Suprapubic skin (tissue), 4 donors: ENCODE measurements at regions not wholly inside any gene's neighbourhood (a gene's known extent, or its start where the extent isn't known, plus 50 kb on each side); places are given as distances from the start of the nearest gene placed in this dataset.

Experiments
- DNase-seq, 2 donors: peaks; one replicate each; pipeline ENCODE4 v3.0.0-alpha.2; 2019; ENCODE audit warnings: low spot score in 2 of 2
- H3K27ac ChIP-seq: fragments of 200-600 bp; sonication (generic); one replicate; pipeline ENCODE4 v1.5.1; 2019
- H3K27me3 ChIP-seq: fragments of 200-600 bp; sonication (generic); one replicate; pipeline ENCODE4 v1.5.1; 2019
- H3K36me3 ChIP-seq: fragments of 200-600 bp; sonication (generic); one replicate; pipeline ENCODE4 v1.5.1; 2019
- H3K4me1 ChIP-seq: fragments of 200-600 bp; sonication (generic); one replicate; pipeline ENCODE4 v1.5.1; 2019
- H3K4me3 ChIP-seq: fragments of 200-600 bp; sonication (generic); one replicate; pipeline ENCODE4 v1.5.1; 2019; ENCODE audit warnings: mild to moderate bottlenecking
- H3K9me3 ChIP-seq: fragments of 200-600 bp; sonication (generic); one replicate; pipeline ENCODE4 v1.5.1; 2019
- CTCF ChIP-seq, 2 donors: fragments of 200-600 bp in 1 of 2; fragments of 450-650 bp in 1 of 2; sonication (generic) in 1 of 2; IDR thresholded peaks; one replicate each; pipeline ENCODE4 v1.5.1; 2016 to 2019; ENCODE audit warnings: antibody characterized with exemption in 2 of 2, mild to moderate bottlenecking in 1 of 2, moderate library complexity in 1 of 2
- EP300 ChIP-seq: sonication (generic); formaldehyde crosslinking; IDR thresholded peaks from one replicate; pipeline ENCODE4 v1.6.1; 2017; ENCODE audit warnings: antibody characterized with exemption
- POLR2A ChIP-seq, 2 donors: fragments of 450-650 bp; IDR thresholded peaks; one replicate each; pipeline ENCODE4 v1.6.1; 2017; ENCODE audit warnings: antibody characterized with exemption in 2 of 2, mild to moderate bottlenecking in 2 of 2, moderate library complexity in 2 of 2
- POLR2AphosphoS5 ChIP-seq, 3 donors: sonication (generic); formaldehyde crosslinking; IDR thresholded peaks; one replicate each; pipeline ENCODE4 v1.6.1; 2017; ENCODE audit warnings: antibody characterized with exemption in 3 of 3
- WGBS: methylation state at CpG from one replicate; pipeline ENCODE4 v1.1.5; 2018; 5-methylcytosine and 5-hydroxymethylcytosine counted together

DNA sequence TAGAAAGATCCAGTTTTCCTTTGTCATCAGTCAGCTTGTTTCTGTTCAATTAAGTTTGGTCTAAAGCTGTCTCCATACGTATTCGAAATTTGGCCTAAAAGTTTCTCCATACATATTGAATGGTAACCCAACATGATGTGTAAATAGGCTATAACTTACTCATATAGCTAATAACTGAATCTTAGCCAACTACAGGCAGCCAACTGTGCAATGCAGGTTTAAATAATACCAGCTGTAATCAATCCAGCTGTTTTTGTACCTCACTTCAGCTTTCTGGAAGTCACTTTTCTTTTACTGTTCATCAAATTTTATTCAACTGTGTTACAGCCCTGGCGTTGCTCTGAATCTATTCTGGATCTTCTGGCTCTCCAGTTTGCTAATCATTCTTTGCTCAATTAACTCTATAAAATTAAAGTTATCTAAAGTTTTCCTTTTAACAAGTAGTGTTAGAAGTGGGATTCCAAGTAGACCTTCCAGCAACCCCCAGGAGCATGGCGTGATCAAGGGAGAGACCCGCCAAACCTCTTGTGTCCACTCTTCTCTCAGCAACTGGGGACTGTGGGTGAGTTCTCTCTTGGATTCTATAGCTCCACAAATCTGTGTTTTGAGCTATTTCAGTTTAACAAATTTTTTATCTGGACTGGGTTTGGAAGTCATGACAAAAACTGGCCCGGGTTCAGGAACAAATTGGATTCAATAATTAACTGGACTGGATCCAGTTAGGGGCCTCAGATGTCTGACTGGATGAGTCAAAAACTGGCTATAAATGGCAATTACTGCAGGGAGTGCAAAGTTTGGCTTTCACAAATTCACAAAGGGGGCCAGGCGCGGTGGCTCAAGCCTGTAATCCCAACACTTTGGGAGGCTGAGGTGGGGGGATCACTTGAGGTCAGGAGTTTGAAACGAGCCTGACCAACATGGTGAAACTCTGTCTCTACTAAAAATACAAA is 329.7 kb upstream of the ST6GAL2 start:
- TF ChIP-seq POLR2A (IDR thresholded peaks at IDR 0.05), result no peak
- no peak for TF ChIP-seq EP300
- TF ChIP-seq POLR2AphosphoS5 (IDR thresholded peaks at IDR 0.05), result no peak
- TF ChIP-seq CTCF (IDR thresholded peaks at IDR 0.05), result no peak
- no peak overlapping the region for H3K27ac ChIP-seq
- WGBS, result 71% methylated on average over 9 of the region's 9 CpGs
- no peak overlapping the region for H3K4me3 ChIP-seq
- no peaks in the 10 kb centered on the region for H3K9me3 ChIP-seq
- DNase-seq, result no peak
- no peaks in the 10 kb centered on the region for H3K4me1 ChIP-seq
- no peaks in the 10 kb centered on the region for H3K27me3 ChIP-seq
- H3K36me3 ChIP-seq, result no peaks in the 10 kb centered on the region

- TF ChIP-seq CTCF (IDR thresholded peaks at IDR 0.05) (no peak), EP300 (no peak), POLR2A (IDR thresholded peaks at IDR 0.05) (no peak), POLR2AphosphoS5 (IDR thresholded peaks at IDR 0.05) (no peak)
- Histone ChIP-seq H3K4me1 (no peaks in the 10 kb centered on the region), H3K27me3 (no peaks in the 10 kb centered on the region), H3K4me3 (no peak overlapping the region), H3K36me3 (no peaks in the 10 kb centered on the region), H3K9me3 (no peaks in the 10 kb centered on the region), H3K27ac (no peak overlapping the region)
- 93% methylated on average over 1 of the region's 1 CpG for WGBS
- DNase-seq, result no peak
Observed at GRCh38 chr2:107218208-107218607, 332.2 kb upstream of the ST6GAL2 start.

DNA sequence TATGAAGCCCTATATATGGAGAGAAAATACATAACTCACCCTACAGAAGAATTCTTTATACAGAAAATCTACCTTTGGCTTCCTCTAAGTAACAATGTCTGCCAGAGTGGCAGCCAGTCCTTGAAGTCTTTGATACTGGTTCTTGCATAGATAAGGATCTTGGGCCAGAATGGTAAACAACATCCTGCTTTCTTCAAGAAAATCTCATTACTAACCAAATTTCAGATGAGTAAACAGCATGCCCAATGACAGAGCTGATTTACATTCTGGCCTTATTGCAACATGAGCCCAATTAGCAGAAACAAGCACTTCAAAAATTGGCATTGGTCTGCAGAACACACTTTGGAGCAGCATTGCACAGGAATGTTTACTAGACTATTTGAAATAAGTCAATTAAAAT is 336.5 kb upstream of the ST6GAL2 start:
- no peak for DNase-seq
- no peaks in the 10 kb centered on the region for H3K27me3 ChIP-seq
- H3K4me1 ChIP-seq, result no peaks in the 10 kb centered on the region
- TF ChIP-seq CTCF (IDR thresholded peaks at IDR 0.05), result no peak
- no peaks in the 10 kb centered on the region for H3K36me3 ChIP-seq
- H3K4me3 ChIP-seq, result no peak overlapping the region
- no peak overlapping the region for H3K27ac ChIP-seq
- no peaks in the 10 kb centered on the region for H3K9me3 ChIP-seq

- no peaks in the 10 kb centered on the region for H3K27me3 ChIP-seq
- 73% methylated on average over 4 of the region's 5 CpGs for WGBS
- no peak overlapping the region for H3K27ac ChIP-seq
- DNase-seq, result no peak
- TF ChIP-seq EP300 (no peak), POLR2A (IDR thresholded peaks at IDR 0.05) (no peak), POLR2AphosphoS5 (IDR thresholded peaks at IDR 0.05) (no peak), CTCF (IDR thresholded peaks at IDR 0.05) (no peak)
- no peaks in the 10 kb centered on the region for H3K9me3 ChIP-seq
- no peaks in the 10 kb centered on the region for H3K36me3 ChIP-seq
- no peaks in the 10 kb centered on the region for H3K4me1 ChIP-seq
- no peak overlapping the region for H3K4me3 ChIP-seq
Observed at GRCh38 chr2:107235491-107236254, 349.7 kb upstream of the ST6GAL2 start.

GRCh38 chr2:107242811-107243210 is 356.8 kb upstream of the ST6GAL2 start:
- no peak for TF ChIP-seq CTCF (IDR thresholded peaks at IDR 0.05)
- TF ChIP-seq POLR2A (IDR thresholded peaks at IDR 0.05), result no peak
- no peak for TF ChIP-seq EP300
- TF ChIP-seq POLR2AphosphoS5 (IDR thresholded peaks at IDR 0.05), result no peak
- Histone ChIP-seq H3K27ac (no peak overlapping the region), H3K9me3 (no peaks in the 10 kb centered on the region), H3K27me3 (no peaks in the 10 kb centered on the region), H3K4me3 (no peak overlapping the region), H3K36me3 (no peaks in the 10 kb centered on the region), H3K4me1 (no peaks in the 10 kb centered on the region)
- DNase-seq, result no peak
- WGBS, result 71% methylated on average over 1 of the region's 1 CpG
